ENCODE measurements at regions not wholly inside any gene's neighbourhood (a gene's known extent, or its start where the extent isn't known, plus 50 kb on each side); places are given as distances from the start of the nearest gene placed in this dataset.

DNA sequence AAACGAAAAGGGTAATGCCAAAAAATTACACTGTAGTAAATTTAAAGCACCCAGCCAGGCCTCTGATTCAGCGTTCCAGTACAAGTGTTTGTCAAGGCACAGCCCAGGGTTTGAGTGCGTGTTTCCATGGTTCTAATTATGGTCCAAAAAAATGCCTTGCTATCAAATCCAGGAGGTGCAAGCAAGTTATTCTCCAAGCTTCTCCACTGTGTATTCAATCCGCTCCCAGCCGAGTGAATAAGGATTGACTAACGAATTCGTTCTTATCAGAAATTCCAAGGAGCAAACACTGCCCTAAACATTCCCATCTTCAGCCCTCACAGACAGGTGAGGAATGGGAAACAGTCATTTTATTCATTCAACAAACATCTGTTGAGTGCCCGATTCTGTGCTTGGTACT, 103.3 kb upstream of the WWC1 start:
- no peak for TF ChIP-seq EP300 (IDR thresholded peaks at IDR 0.05; ENCODE audit: low read depth)
- TF ChIP-seq, protein P1, sequence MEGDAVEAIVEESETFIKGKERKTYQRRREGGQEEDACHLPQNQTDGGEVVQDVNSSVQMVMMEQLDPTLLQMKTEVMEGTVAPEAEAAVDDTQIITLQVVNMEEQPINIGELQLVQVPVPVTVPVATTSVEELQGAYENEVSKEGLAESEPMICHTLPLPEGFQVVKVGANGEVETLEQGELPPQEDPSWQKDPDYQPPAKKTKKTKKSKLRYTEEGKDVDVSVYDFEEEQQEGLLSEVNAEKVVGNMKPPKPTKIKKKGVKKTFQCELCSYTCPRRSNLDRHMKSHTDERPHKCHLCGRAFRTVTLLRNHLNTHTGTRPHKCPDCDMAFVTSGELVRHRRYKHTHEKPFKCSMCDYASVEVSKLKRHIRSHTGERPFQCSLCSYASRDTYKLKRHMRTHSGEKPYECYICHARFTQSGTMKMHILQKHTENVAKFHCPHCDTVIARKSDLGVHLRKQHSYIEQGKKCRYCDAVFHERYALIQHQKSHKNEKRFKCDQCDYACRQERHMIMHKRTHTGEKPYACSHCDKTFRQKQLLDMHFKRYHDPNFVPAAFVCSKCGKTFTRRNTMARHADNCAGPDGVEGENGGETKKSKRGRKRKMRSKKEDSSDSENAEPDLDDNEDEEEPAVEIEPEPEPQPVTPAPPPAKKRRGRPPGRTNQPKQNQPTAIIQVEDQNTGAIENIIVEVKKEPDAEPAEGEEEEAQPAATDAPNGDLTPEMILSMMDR (IDR thresholded peaks at IDR 0.05) = no peak
- no peak for TF ChIP-seq POLR2AphosphoS5 (IDR thresholded peaks at IDR 0.05)
- no peak for TF ChIP-seq POLR2A (IDR thresholded peaks at IDR 0.05)
- 90 to 91% methylated on average over 4 to 8 of the region's 8 CpGs for WGBS, 2 donors (ENCODE audit: low coverage in 1 of 2)
- in situ Hi-C loops (cut with MboI; ENCODE audit: low pct_ligation_motif_present in 1 of 4, low pct_unique_long_range_greater_than_20kb in 1 of 4, low sequenced_read_pairs in 3 of 4) (no loop called here), intact Hi-C loops (cut with DNase I; ENCODE audit: low total_unique reads) (no loop called here)
- H3K9me3 ChIP-seq = no peaks in the 10 kb centered on the region
- no peaks in the 10 kb centered on the region for H3K4me1 ChIP-seq
- no peaks in the 10 kb centered on the region for H3K36me3 ChIP-seq
- H3K4me3 ChIP-seq = no peak overlapping the region
- H3K27me3 ChIP-seq = no peaks in the 10 kb centered on the region
- H3K27ac ChIP-seq = no peak overlapping the region
- no peak for DNase-seq

DNA sequence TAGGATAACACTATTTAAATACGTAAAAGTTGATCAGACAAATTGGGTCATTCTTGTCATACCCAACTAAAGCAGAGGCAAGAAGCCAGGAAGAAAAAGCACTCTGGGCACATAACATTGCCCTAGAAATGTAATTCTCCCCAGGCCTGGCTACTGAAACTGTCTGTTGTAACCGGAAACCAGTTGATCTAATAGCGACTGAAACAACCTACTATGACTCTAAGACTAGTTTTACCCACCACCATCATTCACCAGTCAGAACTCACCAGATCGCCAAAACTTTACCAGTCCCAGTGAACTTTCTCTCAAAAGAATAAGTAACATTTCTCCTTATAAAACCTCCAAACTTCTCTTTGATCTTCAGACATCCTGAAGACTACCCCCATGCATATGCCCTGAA, 99.3 kb upstream of the WWC1 start:
- H3K4me1 ChIP-seq = peaks cover 0 to 3% (median 0%) of the 10 kb centered on the region in 4 donors
- TF ChIP-seq, protein P1 (IDR thresholded peaks at IDR 0.05) = no peak
- TF ChIP-seq POLR2AphosphoS5 (IDR thresholded peaks at IDR 0.05) = no peak
- TF ChIP-seq EP300 (IDR thresholded peaks at IDR 0.05; ENCODE audit: low read depth) = no peak
- no peak for TF ChIP-seq POLR2A (IDR thresholded peaks at IDR 0.05)
- no peak overlapping the region for H3K4me3 ChIP-seq
- no peaks in the 10 kb centered on the region for H3K9me3 ChIP-seq
- in situ Hi-C loops (cut with MboI; ENCODE audit: low pct_ligation_motif_present in 1 of 4, low pct_unique_long_range_greater_than_20kb in 1 of 4, low sequenced_read_pairs in 3 of 4) = no loop called here
- intact Hi-C loops (cut with DNase I; ENCODE audit: low total_unique reads) = no loop called here
- no peaks in the 10 kb centered on the region for H3K36me3 ChIP-seq
- 73 to 85% methylated on average over 3 to 4 of the region's 4 CpGs for WGBS, 2 donors (ENCODE audit: low coverage in 1 of 2)
- no peak for DNase-seq
- H3K27ac ChIP-seq = no peak overlapping the region
- no peaks in the 10 kb centered on the region for H3K27me3 ChIP-seq

DNA sequence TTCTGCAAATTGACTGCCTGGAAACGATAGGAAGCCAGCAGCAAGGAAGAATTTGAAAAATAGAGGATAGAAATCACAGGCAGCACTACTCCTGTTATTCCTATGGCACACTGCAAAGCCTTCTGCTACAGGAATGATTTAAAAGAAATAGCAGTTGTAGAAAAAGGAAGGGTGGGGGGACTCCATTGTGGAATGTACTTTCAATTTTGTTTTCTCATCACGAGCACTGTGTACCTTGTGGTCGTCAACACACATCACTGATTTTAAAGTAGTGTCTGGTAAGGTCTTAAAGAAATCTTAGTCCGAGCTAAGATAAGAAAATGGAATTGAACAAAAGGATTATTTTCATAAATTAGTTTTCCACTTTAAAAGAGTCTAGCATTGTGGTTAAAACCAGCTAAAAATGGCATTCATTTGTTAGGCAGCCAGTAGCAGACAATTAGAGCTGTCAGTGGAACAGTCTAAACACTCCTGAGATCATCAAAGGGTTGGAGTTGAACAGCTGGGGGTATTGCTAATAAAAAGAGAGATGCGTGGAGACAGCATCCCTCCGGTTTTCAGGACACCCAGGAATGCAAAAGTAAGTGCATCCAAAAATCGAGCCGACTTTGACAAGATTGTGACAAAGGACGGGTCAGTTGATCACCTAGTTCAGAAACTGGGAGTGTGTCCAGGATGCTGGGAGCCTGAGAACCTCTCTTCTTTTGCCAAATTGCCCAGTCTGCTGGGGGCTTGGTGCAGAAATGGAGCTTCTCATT, 97.8 kb upstream of the WWC1 start:
- peaks cover 0 to 3% (median 0%) of the 10 kb centered on the region in 4 donors for H3K4me1 ChIP-seq
- no peak for TF ChIP-seq EP300 (IDR thresholded peaks at IDR 0.05; ENCODE audit: low read depth)
- TF ChIP-seq, protein P1 (IDR thresholded peaks at IDR 0.05) = no peak
- TF ChIP-seq POLR2A (IDR thresholded peaks at IDR 0.05) = no peak
- no peak for TF ChIP-seq POLR2AphosphoS5 (IDR thresholded peaks at IDR 0.05)

DNA sequence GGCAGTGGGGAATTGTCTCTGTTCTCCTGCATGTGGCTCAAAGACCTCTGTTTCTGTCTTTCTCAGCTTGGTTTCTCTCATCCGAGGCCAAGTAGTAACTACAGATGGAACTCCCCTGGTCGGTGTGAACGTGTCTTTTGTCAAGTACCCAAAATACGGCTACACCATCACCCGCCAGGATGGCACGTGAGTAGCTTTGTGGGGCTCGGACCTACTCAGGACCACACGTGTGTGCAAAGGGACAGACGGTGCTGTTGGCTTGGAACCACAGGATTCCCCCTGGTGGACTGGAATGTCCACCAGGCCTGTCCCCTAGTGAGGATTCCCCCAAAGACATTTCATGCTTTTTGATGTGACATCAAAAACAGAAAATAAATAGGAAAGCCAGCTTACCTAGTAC, 96.3 kb upstream of the WWC1 start:
- Histone ChIP-seq H3K27ac (no peak overlapping the region), H3K27me3 (no peaks in the 10 kb centered on the region), H3K36me3 (no peaks in the 10 kb centered on the region), H3K9me3 (no peaks in the 10 kb centered on the region), H3K4me3 (no peak overlapping the region), H3K4me1 (peaks cover 0 to 3% (median 0%) of the 10 kb centered on the region in 4 donors)
- TF ChIP-seq POLR2A (IDR thresholded peaks at IDR 0.05) (no peak), POLR2AphosphoS5 (IDR thresholded peaks at IDR 0.05) (no peak), EP300 (IDR thresholded peaks at IDR 0.05; ENCODE audit: low read depth) (no peak)
- TF ChIP-seq, protein P1 (IDR thresholded peaks at IDR 0.05) = no peak
- intact Hi-C loops (cut with DNase I; ENCODE audit: low total_unique reads) (no loop called here), in situ Hi-C loops (cut with MboI; ENCODE audit: low pct_ligation_motif_present in 1 of 4, low pct_unique_long_range_greater_than_20kb in 1 of 4, low sequenced_read_pairs in 3 of 4) (no loop called here)
- DNase-seq = no peak
- WGBS, 2 donors (ENCODE audit: low coverage in 1 of 2) = 92% methylated on average over 9 of the region's 9 CpGs; no CpG with 5 or more reads in 1 of the 2 donors

More for the DNA sequence above, 97.8 kb upstream of the WWC1 start:
- intact Hi-C loops (cut with DNase I; ENCODE audit: low total_unique reads) (no loop called here), in situ Hi-C loops (cut with MboI; ENCODE audit: low pct_ligation_motif_present in 1 of 4, low pct_unique_long_range_greater_than_20kb in 1 of 4, low sequenced_read_pairs in 3 of 4) (no loop called here)
- H3K9me3 ChIP-seq = no peaks in the 10 kb centered on the region
- 68 to 73% methylated on average over 9 of the region's 9 CpGs for WGBS, 2 donors (ENCODE audit: low coverage in 1 of 2)
- H3K27me3 ChIP-seq = no peaks in the 10 kb centered on the region
- no peak overlapping the region for H3K27ac ChIP-seq
- no peak overlapping the region for H3K4me3 ChIP-seq
- no peaks in the 10 kb centered on the region for H3K36me3 ChIP-seq
- DNase-seq = no peak

Measured in transverse colon (tissue), 4 donors.